ENCODE measurements at regions not wholly inside any gene's neighbourhood (a gene's known extent, or its start where the extent isn't known, plus 50 kb on each side); places are given as distances from the start of the nearest gene placed in this dataset.

DNA sequence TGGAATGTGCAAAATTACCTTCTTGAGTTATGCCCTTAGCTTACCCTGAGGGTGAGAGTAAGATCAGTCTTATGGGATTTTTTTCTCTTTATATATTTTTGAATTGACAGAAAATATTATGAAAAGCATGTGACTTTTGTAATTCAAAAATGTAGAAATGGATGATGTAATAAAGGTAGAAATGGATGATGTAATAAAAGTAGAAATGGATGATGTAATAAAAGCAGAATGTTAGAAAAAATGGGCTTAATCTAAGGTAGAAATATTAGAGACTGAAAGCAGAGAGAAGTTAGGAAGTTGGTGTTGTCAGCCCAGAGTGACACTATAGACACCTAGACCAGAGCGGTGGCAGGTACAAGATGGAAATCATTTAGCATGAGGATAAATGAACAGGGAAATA lies 107.1 kb upstream of the THSD7B start:
- TF ChIP-seq POLR2AphosphoS5 (IDR thresholded peaks at IDR 0.05; ENCODE audit: low read depth, low read length) (no peak), CTCF (IDR thresholded peaks at IDR 0.05) (no peak), SIN3A (IDR thresholded peaks at IDR 0.05; ENCODE audit: borderline replicate concordance, insufficient read depth, low read depth, low read length) (no peak), TCF7L2 (IDR thresholded peaks at IDR 0.05; ENCODE audit: low read depth, low read length) (no peak)
- TF ChIP-seq, protein P1, sequence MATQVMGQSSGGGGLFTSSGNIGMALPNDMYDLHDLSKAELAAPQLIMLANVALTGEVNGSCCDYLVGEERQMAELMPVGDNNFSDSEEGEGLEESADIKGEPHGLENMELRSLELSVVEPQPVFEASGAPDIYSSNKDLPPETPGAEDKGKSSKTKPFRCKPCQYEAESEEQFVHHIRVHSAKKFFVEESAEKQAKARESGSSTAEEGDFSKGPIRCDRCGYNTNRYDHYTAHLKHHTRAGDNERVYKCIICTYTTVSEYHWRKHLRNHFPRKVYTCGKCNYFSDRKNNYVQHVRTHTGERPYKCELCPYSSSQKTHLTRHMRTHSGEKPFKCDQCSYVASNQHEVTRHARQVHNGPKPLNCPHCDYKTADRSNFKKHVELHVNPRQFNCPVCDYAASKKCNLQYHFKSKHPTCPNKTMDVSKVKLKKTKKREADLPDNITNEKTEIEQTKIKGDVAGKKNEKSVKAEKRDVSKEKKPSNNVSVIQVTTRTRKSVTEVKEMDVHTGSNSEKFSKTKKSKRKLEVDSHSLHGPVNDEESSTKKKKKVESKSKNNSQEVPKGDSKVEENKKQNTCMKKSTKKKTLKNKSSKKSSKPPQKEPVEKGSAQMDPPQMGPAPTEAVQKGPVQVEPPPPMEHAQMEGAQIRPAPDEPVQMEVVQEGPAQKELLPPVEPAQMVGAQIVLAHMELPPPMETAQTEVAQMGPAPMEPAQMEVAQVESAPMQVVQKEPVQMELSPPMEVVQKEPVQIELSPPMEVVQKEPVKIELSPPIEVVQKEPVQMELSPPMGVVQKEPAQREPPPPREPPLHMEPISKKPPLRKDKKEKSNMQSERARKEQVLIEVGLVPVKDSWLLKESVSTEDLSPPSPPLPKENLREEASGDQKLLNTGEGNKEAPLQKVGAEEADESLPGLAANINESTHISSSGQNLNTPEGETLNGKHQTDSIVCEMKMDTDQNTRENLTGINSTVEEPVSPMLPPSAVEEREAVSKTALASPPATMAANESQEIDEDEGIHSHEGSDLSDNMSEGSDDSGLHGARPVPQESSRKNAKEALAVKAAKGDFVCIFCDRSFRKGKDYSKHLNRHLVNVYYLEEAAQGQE (IDR thresholded peaks at IDR 0.05; ENCODE audit: insufficient read depth in 1 of 2, low read depth in 2 of 2, low read length in 1 of 2), result no peak
- in situ Hi-C loops (cut with HindIII; ENCODE audit: low pct_unique_long_range_greater_than_20kb, low sequenced_read_pairs), result no loop called here
- Histone ChIP-seq H3K4me1 (ENCODE audit: control insufficient read depth, insufficient read depth, low read length) (no peaks in the 10 kb centered on the region), H3K9me3 (ENCODE audit: control insufficient read depth, insufficient read depth, low read depth, low read length) (no peaks in the 10 kb centered on the region), H3K36me3 (ENCODE audit: control insufficient read depth, insufficient read depth, low read length) (no peaks in the 10 kb centered on the region), H3K27me3 (ENCODE audit: control insufficient read depth, insufficient read depth, low read length) (no peaks in the 10 kb centered on the region), H3K4me3 (ENCODE audit: low read depth in 2 of 2, low read length in 2 of 2) (no peak overlapping the region), H3K27ac (ENCODE audit: low read length) (no peak overlapping the region)
- POLR2A ChIA-PET, result no interaction called here
- ATAC-seq, result no peak
- DNase-seq (ENCODE audit: low read depth, low spot score), result no peak
- intact Hi-C loops (cut with micrococcal nuclease; ENCODE audit: unreplicated experiment), result no loop called here
- BruUV-seq (replicated peaks), result no TSS peak
- CTCF ChIA-PET, result no interaction called here

DNA sequence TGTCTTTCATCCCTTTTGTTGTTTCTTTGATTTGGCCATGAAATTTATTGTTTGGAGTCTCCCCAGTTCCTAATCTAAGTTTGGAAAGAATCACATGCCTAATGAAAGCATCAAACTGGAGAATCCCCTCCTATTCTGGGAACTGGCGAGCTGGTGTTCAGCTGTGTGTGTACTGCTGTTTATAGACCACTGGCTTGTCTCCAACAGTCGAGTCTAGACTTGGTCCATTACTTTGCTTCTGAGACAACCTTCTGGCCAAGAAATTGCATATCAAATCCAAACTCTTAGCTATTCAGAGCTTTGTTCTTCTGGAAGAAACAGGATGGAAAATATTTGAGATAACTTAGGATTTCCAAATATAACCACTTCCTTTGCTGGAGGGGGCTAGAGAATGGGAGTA lies 111.5 kb upstream of the THSD7B start:
- H3K27me3 ChIP-seq (ENCODE audit: control insufficient read depth, insufficient read depth, low read length), result no peaks in the 10 kb centered on the region
- intact Hi-C loops (cut with micrococcal nuclease; ENCODE audit: unreplicated experiment), result no loop called here
- ChIA-PET CTCF (no interaction called here), POLR2A (no interaction called here)
- no peaks in the 10 kb centered on the region for H3K4me1 ChIP-seq (ENCODE audit: control insufficient read depth, insufficient read depth, low read length)
- no TSS peak for BruUV-seq (replicated peaks)
- H3K36me3 ChIP-seq (ENCODE audit: control insufficient read depth, insufficient read depth, low read length), result no peaks in the 10 kb centered on the region
- H3K9me3 ChIP-seq (ENCODE audit: control insufficient read depth, insufficient read depth, low read depth, low read length), result no peaks in the 10 kb centered on the region
- DNase-seq (ENCODE audit: low read depth, low spot score) (no peak), ATAC-seq (no peak)
- in situ Hi-C loops (cut with HindIII; ENCODE audit: low pct_unique_long_range_greater_than_20kb, low sequenced_read_pairs), result no loop called here
- TF ChIP-seq CTCF (IDR thresholded peaks at IDR 0.05), result no peak
- no peak for TF ChIP-seq SIN3A (IDR thresholded peaks at IDR 0.05; ENCODE audit: borderline replicate concordance, insufficient read depth, low read depth, low read length)
- TF ChIP-seq POLR2AphosphoS5 (IDR thresholded peaks at IDR 0.05; ENCODE audit: low read depth, low read length), result no peak
- TF ChIP-seq, protein P1 (IDR thresholded peaks at IDR 0.05; ENCODE audit: insufficient read depth in 1 of 2, low read depth in 2 of 2, low read length in 1 of 2), result no peak
- TF ChIP-seq TCF7L2 (IDR thresholded peaks at IDR 0.05; ENCODE audit: low read depth, low read length), result no peak
- H3K27ac ChIP-seq (ENCODE audit: low read length), result no peak overlapping the region
- H3K4me3 ChIP-seq (ENCODE audit: low read depth in 2 of 2, low read length in 2 of 2), result no peak overlapping the region
